GM10266 (cell line): ENCODE measurements at regions not wholly inside any gene's neighbourhood (a gene's known extent, or its start where the extent isn't known, plus 50 kb on each side); places are given as distances from the start of the nearest gene placed in this dataset.

Experiments used
- DNase-seq: peaks from one replicate; pipeline ENCODE4 v3.0.0; 2012; ENCODE audit errors: extremely low spot score
- CTCF ChIP-seq: IDR thresholded peaks from 2 replicates; pipeline ENCODE4 v1.5.1; 2012; ENCODE audit warnings: mild to moderate bottlenecking, low read depth; ENCODE audit not compliant: control insufficient read depth, insufficient read depth; ENCODE audit errors: missing control alignments

GRCh38 chr4:135833529-135833928 is 1631.9 kb upstream of the PABPC4L start:
- no peak for TF ChIP-seq CTCF
- DNase-seq = no peak

GRCh38 chr4:135824759-135825296 is 1623.2 kb upstream of the PABPC4L start:
- TF ChIP-seq CTCF = no peak
- no peak for DNase-seq

- no peak for DNase-seq
- no peak for TF ChIP-seq CTCF
Measured at GRCh38 chr4:135804785-135805184, 1603.2 kb upstream of the PABPC4L start.

- TF ChIP-seq CTCF = no peak
- no peak for DNase-seq
Measured at GRCh38 chr4:135777361-135777760, 1575.8 kb upstream of the PABPC4L start.

- TF ChIP-seq CTCF = no peak
Measured at GRCh38 chr4:135775909-135776308, 1574.3 kb upstream of the PABPC4L start.

GRCh38 chr4:135770505-135770904 is 1568.9 kb upstream of the PABPC4L start:
- DNase-seq = no peak
- TF ChIP-seq CTCF = no peak

More at GRCh38 chr4:135775909-135776308, 1574.3 kb upstream of the PABPC4L start:
- DNase-seq = no peak

- no peak for TF ChIP-seq CTCF
- no peak for DNase-seq
Measured at GRCh38 chr4:135744928-135745327, 1543.3 kb upstream of the PABPC4L start.
